ENCODE measurements at regions not wholly inside any gene's neighbourhood (a gene's known extent, or its start where the extent isn't known, plus 50 kb on each side); places are given as distances from the start of the nearest gene placed in this dataset.

GRCh38 chr5:2615917-2616316 lies 135.6 kb downstream of the IRX2 start:
- TF ChIP-seq, protein P1, sequence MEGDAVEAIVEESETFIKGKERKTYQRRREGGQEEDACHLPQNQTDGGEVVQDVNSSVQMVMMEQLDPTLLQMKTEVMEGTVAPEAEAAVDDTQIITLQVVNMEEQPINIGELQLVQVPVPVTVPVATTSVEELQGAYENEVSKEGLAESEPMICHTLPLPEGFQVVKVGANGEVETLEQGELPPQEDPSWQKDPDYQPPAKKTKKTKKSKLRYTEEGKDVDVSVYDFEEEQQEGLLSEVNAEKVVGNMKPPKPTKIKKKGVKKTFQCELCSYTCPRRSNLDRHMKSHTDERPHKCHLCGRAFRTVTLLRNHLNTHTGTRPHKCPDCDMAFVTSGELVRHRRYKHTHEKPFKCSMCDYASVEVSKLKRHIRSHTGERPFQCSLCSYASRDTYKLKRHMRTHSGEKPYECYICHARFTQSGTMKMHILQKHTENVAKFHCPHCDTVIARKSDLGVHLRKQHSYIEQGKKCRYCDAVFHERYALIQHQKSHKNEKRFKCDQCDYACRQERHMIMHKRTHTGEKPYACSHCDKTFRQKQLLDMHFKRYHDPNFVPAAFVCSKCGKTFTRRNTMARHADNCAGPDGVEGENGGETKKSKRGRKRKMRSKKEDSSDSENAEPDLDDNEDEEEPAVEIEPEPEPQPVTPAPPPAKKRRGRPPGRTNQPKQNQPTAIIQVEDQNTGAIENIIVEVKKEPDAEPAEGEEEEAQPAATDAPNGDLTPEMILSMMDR (IDR thresholded peaks at IDR 0.05; ENCODE audit: low read length): no peak
- TF ChIP-seq EZH2phosphoT487 (IDR thresholded peaks at IDR 0.05; ENCODE audit: low read length) (no peak), EZH2 (optimal IDR thresholded peaks at IDR 0.05; ENCODE audit: low read depth, low read length) (no peak)
